Esophagus squamous epithelium (tissue), 4 donors: ENCODE measurements at regions not wholly inside any gene's neighbourhood (a gene's known extent, or its start where the extent isn't known, plus 50 kb on each side); places are given as distances from the start of the nearest gene placed in this dataset.

Experiments used
- POLR2A ChIP-seq, 4 donors: fragments of 450-650 bp; IDR thresholded peaks; one replicate each; pipeline ENCODE4 v1.6.1; 2017; ENCODE audit warnings: antibody characterized with exemption in 4 of 4, mild to moderate bottlenecking in 4 of 4, moderate library complexity in 3 of 4
- TF ChIP-seq, protein P1 (sequence below), 6 experiments: fragments of 450-650 bp in 4 of 6; fragments of 200-600 bp in 2 of 6; sonication (generic) in 2 of 6; IDR thresholded peaks; one replicate each; pipeline ENCODE4 v1.5.1; 2016 to 2019; ENCODE audit warnings: antibody characterized with exemption in 6 of 6, mild to moderate bottlenecking in 4 of 6, moderate library complexity in 4 of 6

DNA sequence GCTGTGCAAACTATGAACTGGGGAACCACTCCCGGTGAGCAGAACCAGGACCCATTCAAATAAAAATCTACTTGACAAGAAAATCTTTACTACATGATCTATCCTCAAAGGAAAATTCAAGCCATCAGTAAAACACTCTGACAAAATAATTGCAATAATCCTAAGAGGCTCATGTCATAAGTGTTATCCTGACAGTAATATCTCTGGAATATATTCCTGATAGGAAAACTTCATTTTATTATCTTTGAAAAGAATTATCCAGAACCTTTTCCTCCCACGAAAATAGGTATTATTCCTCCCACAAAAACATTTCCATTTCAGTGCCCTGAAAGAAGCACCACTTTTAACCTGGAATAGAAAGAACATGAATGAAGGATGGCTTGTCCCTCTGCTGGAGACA is 357.7 kb upstream of the PCDH7 start:
- no peak for TF ChIP-seq POLR2A (IDR thresholded peaks at IDR 0.05)
- TF ChIP-seq, protein P1, sequence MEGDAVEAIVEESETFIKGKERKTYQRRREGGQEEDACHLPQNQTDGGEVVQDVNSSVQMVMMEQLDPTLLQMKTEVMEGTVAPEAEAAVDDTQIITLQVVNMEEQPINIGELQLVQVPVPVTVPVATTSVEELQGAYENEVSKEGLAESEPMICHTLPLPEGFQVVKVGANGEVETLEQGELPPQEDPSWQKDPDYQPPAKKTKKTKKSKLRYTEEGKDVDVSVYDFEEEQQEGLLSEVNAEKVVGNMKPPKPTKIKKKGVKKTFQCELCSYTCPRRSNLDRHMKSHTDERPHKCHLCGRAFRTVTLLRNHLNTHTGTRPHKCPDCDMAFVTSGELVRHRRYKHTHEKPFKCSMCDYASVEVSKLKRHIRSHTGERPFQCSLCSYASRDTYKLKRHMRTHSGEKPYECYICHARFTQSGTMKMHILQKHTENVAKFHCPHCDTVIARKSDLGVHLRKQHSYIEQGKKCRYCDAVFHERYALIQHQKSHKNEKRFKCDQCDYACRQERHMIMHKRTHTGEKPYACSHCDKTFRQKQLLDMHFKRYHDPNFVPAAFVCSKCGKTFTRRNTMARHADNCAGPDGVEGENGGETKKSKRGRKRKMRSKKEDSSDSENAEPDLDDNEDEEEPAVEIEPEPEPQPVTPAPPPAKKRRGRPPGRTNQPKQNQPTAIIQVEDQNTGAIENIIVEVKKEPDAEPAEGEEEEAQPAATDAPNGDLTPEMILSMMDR (IDR thresholded peaks at IDR 0.05) = no peak
